HepG2 (cell line): ENCODE measurements at regions not wholly inside any gene's neighbourhood (a gene's known extent, or its start where the extent isn't known, plus 50 kb on each side); places are given as distances from the start of the nearest gene placed in this dataset.

Experiments
- ATAC-seq: fragments of 200-7000 bp; cut with Tn5 transposase; 3 replicates; pipeline ENCODE4 v1.9.1; 2020; ENCODE audit warnings: mild to moderate bottlenecking, moderate library complexity
- BruUV-seq: library from RNA; stranded (reverse); fragments of 400-500 nt; replicated peaks from 2 replicates; lab custom pipeline; 2021; lab: Mats Ljungman, UMichigan
- CTCF ChIA-PET: fragments of 300-600 bp; formaldehyde crosslinking; extraction: SDS; loops from one replicate; lab custom pipeline; 2021; ENCODE audit warnings: low total read pairs, inconsistent platforms, low intra/inter-chr PET ratio; lab: Yijun Ruan, JAX
- POLR2A ChIA-PET: fragments of 350-600 bp; sonication (Branson Sonifier 250); formaldehyde crosslinking; loops from one replicate; lab custom pipeline; 2020; ENCODE audit warnings: antibody characterized with exemption, inconsistent platforms; lab: Yijun Ruan, JAX
- DNase-seq: peaks from one replicate; pipeline ENCODE4 v3.0.0-alpha.2; 2015; ENCODE audit warnings: low spot score
- FAIRE-seq: peaks from 3 replicates; lab custom pipeline; 2011; peaks lifted over from hg19 to GRCh38; lab: Jason Lieb, UNC
- H2AFZ ChIP-seq: one replicate; pipeline ENCODE4 v1.6.1; 2011; ENCODE audit warnings: low read length, inconsistent platforms
- H3K27ac ChIP-seq: fragments of 300-600 bp; 3 replicates; pipeline ENCODE4 v1.8.0; 2011; ENCODE audit warnings: mixed run types, mild to moderate bottlenecking, mixed read lengths, low read length, inconsistent platforms; ENCODE audit not compliant: insufficient read depth; ENCODE audit errors: extremely low read length
- H3K27me3 ChIP-seq, 2 experiments: fragments of 200-600 bp in 1 of 2; 2 replicates in 1 of 2; 3 replicates in 1 of 2; pipeline versions ENCODE4 v1.6.0 to v1.8.0; 2011; ENCODE audit warnings: low read length in 2 of 2, mild to moderate bottlenecking in 2 of 2, moderate library complexity in 2 of 2, inconsistent platforms in 1 of 2; ENCODE audit not compliant: insufficient read depth in 2 of 2, control insufficient read depth in 1 of 2
- H3K36me3 ChIP-seq, 2 experiments: fragments of 200-600 bp in 1 of 2; replicated peaks in 1 of 2; 2 replicates in 1 of 2; 3 replicates in 1 of 2; pipeline versions ENCODE4 v1.5.1 to v1.8.0; 2011; ENCODE audit warnings: low read length in 2 of 2, inconsistent platforms in 1 of 2; ENCODE audit not compliant: insufficient read depth in 2 of 2, control insufficient read depth in 1 of 2
- H3K4me1 ChIP-seq: 2 replicates; pipeline ENCODE4 v1.5.1; 2012; ENCODE audit warnings: low read length, inconsistent platforms; ENCODE audit not compliant: insufficient read depth
- H3K4me2 ChIP-seq: 2 replicates; pipeline ENCODE4 v1.6.0; 2011; ENCODE audit warnings: low read depth, low read length, inconsistent platforms
- H3K4me3 ChIP-seq, 3 experiments: fragments of 200-600 bp in 1 of 3; sonication (generic), shearing (Covaris generic) in 1 of 3; replicated peaks in 1 of 3; 2 replicates each; pipeline ENCODE4 v1.5.1; 2011 to 2016; ENCODE audit warnings: low read length in 3 of 3, inconsistent platforms in 2 of 3, low read depth in 2 of 3, mild to moderate bottlenecking in 2 of 3, control low read depth in 1 of 3, mixed read lengths in 1 of 3; ENCODE audit not compliant: insufficient read depth in 1 of 3
- H3K79me2 ChIP-seq: one replicate; pipeline ENCODE4 v1.6.1; 2011; ENCODE audit warnings: low read length, inconsistent platforms; ENCODE audit not compliant: insufficient read depth
- H3K9ac ChIP-seq: 2 replicates; pipeline ENCODE4 v1.6.0; 2011; ENCODE audit warnings: mild to moderate bottlenecking, low read depth, low read length, inconsistent platforms; ENCODE audit not compliant: insufficient read depth
- H3K9me3 ChIP-seq: 2 replicates; pipeline ENCODE4 v1.5.1; 2012; ENCODE audit warnings: mild to moderate bottlenecking, low read length
- H4K20me1 ChIP-seq: 2 replicates; pipeline ENCODE4 v1.6.0; 2011; ENCODE audit warnings: inconsistent platforms, mild to moderate bottlenecking, low read length, moderate library complexity; ENCODE audit not compliant: insufficient read depth
- ARID4A ChIP-seq: sonication (generic); formaldehyde crosslinking; IDR thresholded peaks from 2 replicates; pipeline ENCODE4 v1.5.0; 2020; ENCODE audit warnings: mild to moderate bottlenecking, missing genetic modification reagents, borderline replicate concordance
- ATF4 ChIP-seq, 2 experiments: fragments of 450-650 bp in 1 of 2; sonication (generic) in 1 of 2; formaldehyde crosslinking; IDR thresholded peaks; 2 replicates each; pipeline versions ENCODE4 v1.5.0 to v1.8.0; 2020 to 2022; ENCODE audit warnings: mild to moderate bottlenecking in 1 of 2, missing genetic modification reagents in 1 of 2
- CEBPG ChIP-seq: IDR thresholded peaks from 2 replicates; pipeline ENCODE4 v1.6.1; 2016
- PAX8 ChIP-seq: sonication (generic); formaldehyde crosslinking; IDR thresholded peaks from 2 replicates; pipeline ENCODE4 v1.8.0; 2022; ENCODE audit warnings: mild to moderate bottlenecking, missing genetic modification reagents, borderline replicate concordance
- PBX2 ChIP-seq: IDR thresholded peaks from 2 replicates; pipeline ENCODE4 v1.6.1; 2016; ENCODE audit warnings: control low read depth
- TCF7L2 ChIP-seq: IDR thresholded peaks from 2 replicates; pipeline ENCODE4 v1.6.1; 2011; ENCODE audit warnings: mild to moderate bottlenecking, low read depth, low read length, moderate library complexity
- YEATS2 ChIP-seq: sonication (generic); formaldehyde crosslinking; IDR thresholded peaks from 2 replicates; pipeline ENCODE4 v1.4.0; 2020; ENCODE audit warnings: missing genetic modification reagents, borderline replicate concordance
- ZNF549 ChIP-seq: sonication (generic); formaldehyde crosslinking; IDR thresholded peaks from 2 replicates; pipeline ENCODE4 v1.5.0; 2020; ENCODE audit warnings: missing genetic modification reagents
- ZNF629 ChIP-seq: sonication (generic); formaldehyde crosslinking; conservative IDR thresholded peaks from 2 replicates; pipeline ENCODE4 v1.5.0; 2020; ENCODE audit warnings: missing genetic modification reagents
- ZNF720 ChIP-seq: sonication (generic); formaldehyde crosslinking; IDR thresholded peaks from 2 replicates; pipeline ENCODE4 v1.4.0; 2020; ENCODE audit warnings: missing genetic modification reagents
- WGBS: methylation state at CpG from one replicate; pipeline ENCODE4 v1.1.6; 2017; ENCODE audit warnings: low lambda C conversion rate; 5-methylcytosine and 5-hydroxymethylcytosine counted together
- in situ Hi-C: cut with HindIII; loops from 2 replicates; pipeline ENCODE4 v1.10.0; 2017; ENCODE audit warnings: low pct_unique_long_range_greater_than_20kb; ENCODE audit not compliant: extremely low pct_ligation_motif_present
- intact Hi-C: fragments of 100-400 bp; cut with micrococcal nuclease; formaldehyde crosslinking; loops from one replicate; pipeline ENCODE4 v1.10.0; 2022; ENCODE audit not compliant: unreplicated experiment

DNA sequence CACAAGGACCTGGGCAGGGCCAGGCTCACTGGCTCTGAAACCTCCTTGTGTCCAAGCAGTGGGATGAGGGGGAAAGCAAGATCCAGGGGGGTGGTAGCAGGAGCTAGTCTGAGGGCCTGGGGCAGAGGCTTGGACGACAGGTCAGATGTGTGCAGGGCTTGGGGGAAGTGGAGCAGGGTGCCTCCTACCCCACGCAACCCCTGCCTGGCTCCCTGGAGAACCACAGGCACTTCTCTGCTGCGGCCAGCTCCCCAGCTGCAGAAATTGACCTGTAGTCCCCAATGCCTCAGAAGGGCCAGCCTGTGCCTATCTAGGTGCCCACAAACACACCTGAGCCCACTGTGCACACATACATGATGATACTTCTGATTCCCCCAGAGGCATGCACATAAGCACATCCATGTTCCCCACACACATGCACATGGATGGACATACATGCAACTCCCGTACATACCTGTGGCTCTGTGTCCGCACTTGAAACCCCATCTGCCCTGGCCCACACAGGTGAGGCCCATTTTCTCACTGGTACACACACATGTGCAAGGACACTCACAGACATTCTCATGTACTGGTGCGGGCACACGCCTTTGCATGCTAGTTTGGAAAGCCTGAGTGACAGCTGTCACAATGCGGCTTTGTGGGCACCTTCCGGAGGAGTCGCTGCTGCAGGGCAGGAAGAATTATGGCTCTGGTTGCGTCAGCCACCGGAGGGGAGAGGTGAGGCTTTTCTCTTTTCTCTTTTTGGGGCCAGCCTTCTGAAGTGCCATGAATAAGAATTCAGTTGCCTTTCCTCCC, 247.2 kb upstream of the CSF3R start:
- WGBS, result 10% methylated on average over 10 of the region's 12 CpGs
- in situ Hi-C loops, result no loop called here
- FAIRE-seq (no peak), ATAC-seq (no peak; the same call in 2 of the 3 replicates), DNase-seq (no peak)
- no peaks in the 10 kb centered on the region for H3K4me1 ChIP-seq
- ChIA-PET CTCF (no interaction called here), POLR2A (no interaction called here)
- H3K27me3 ChIP-seq, result peaks cover 3 to 17% of the 10 kb centered on the region in 2 experiments; a peak in 3 of 5 replicates
- no peak overlapping the region for H3K27ac ChIP-seq
- no peak overlapping the region for H2AFZ ChIP-seq
- no TSS peak for BruUV-seq
- no peaks in the 10 kb centered on the region for H3K9me3 ChIP-seq
- intact Hi-C loops, result no loop called here
- H3K9ac ChIP-seq, result no peak overlapping the region
- TF ChIP-seq ZNF549 (no peak), ZNF720 (CRISPR knock-in tag) (no peak), TCF7L2 (no peak), CEBPG (CRISPR knock-in tag) (peak; percentile 29; the same call in 1 of the 2 replicates), YEATS2 (CRISPR knock-in tag) (no peak), PAX8 (CRISPR knock-in tag) (no peak), ZNF629 (CRISPR knock-in tag) (no peak), ARID4A (no peak), ATF4 (CRISPR knock-in tag; IDR thresholded peaks at IDR 0.05) (peak in 1 of 2 experiments; percentile 86; a peak in 2 of 4 replicates), PBX2 (CRISPR knock-in tag) (0 out of 2 replicates have a peak, but pooled peaks have one; percentile 39)
- H3K4me3 ChIP-seq, result no peak overlapping the region
- no peak overlapping the region for H3K4me2 ChIP-seq
- H3K79me2 ChIP-seq, result no peaks in the 10 kb centered on the region
- H3K36me3 ChIP-seq, result no peaks in the 10 kb centered on the region
- no peaks in the 10 kb centered on the region for H4K20me1 ChIP-seq
